MM.1S (cell line): ENCODE measurements at regions not wholly inside any gene's neighbourhood (a gene's known extent, or its start where the extent isn't known, plus 50 kb on each side); places are given as distances from the start of the nearest gene placed in this dataset.

ENCODE experiments used
- DNase-seq: peaks from one replicate; pipeline ENCODE4 v3.0.0-alpha.2; 2015
- H2AFZ ChIP-seq: fragments of 300-600 bp; sonication (generic); 2 replicates; pipeline ENCODE4 v1.6.0; 2016; ENCODE audit warnings: antibody characterized with exemption, low read length
- H3F3A ChIP-seq: fragments of 300-600 bp; sonication (generic); 2 replicates; pipeline ENCODE4 v1.6.1; 2016; ENCODE audit warnings: mild to moderate bottlenecking, antibody characterized with exemption, low read length, moderate library complexity, mixed read lengths; ENCODE audit not compliant: insufficient read depth
- H3K27ac ChIP-seq: fragments of 300-600 bp; sonication (generic); 2 replicates; pipeline ENCODE4 v1.5.1; 2016; ENCODE audit warnings: mild to moderate bottlenecking, low read length
- H3K27me3 ChIP-seq: fragments of 300-600 bp; sonication (generic); replicated peaks from 2 replicates; pipeline ENCODE4 v1.6.0; 2016; ENCODE audit warnings: low read length; ENCODE audit not compliant: insufficient read depth
- H3K36me3 ChIP-seq: fragments of 300-600 bp; sonication (generic); replicated peaks from 2 replicates; pipeline ENCODE4 v1.6.1; 2016; ENCODE audit warnings: mild to moderate bottlenecking, low read length, mixed read lengths; ENCODE audit not compliant: insufficient read depth
- H3K4me1 ChIP-seq: fragments of 300-600 bp; sonication (generic); 2 replicates; pipeline ENCODE4 v1.6.1; 2016; ENCODE audit warnings: low read length, mixed read lengths
- H3K4me2 ChIP-seq: fragments of 300-600 bp; sonication (generic); 2 replicates; pipeline ENCODE4 v1.6.0; 2016; ENCODE audit warnings: low read depth, low read length
- H3K4me3 ChIP-seq: fragments of 300-600 bp; sonication (generic); 2 replicates; pipeline ENCODE4 v1.5.1; 2016; ENCODE audit warnings: low read length, mixed read lengths
- H3K79me2 ChIP-seq: fragments of 300-600 bp; sonication (generic); 2 replicates; pipeline ENCODE4 v1.6.1; 2016; ENCODE audit warnings: mixed run types, low read length, mixed read lengths
- H3K9ac ChIP-seq: fragments of 300-600 bp; sonication (generic); 2 replicates; pipeline ENCODE4 v1.6.1; 2016; ENCODE audit warnings: low read length, mixed read lengths
- H3K9me2 ChIP-seq: fragments of 300-600 bp; sonication (generic); replicated peaks from 2 replicates; pipeline ENCODE4 v1.6.1; 2016; ENCODE audit warnings: mild to moderate bottlenecking, low read length, mixed read lengths; ENCODE audit not compliant: insufficient read depth
- H3K9me3 ChIP-seq: fragments of 300-600 bp; sonication (generic); replicated peaks from 2 replicates; pipeline ENCODE4 v1.6.1; 2016; ENCODE audit warnings: mild to moderate bottlenecking, low read length, mixed read lengths; ENCODE audit not compliant: insufficient read depth
- H4K20me1 ChIP-seq: fragments of 300-600 bp; sonication (generic); 2 replicates; pipeline ENCODE4 v1.6.1; 2016; ENCODE audit warnings: mild to moderate bottlenecking, low read length, moderate library complexity, mixed read lengths; ENCODE audit not compliant: insufficient read depth
- CTCF ChIP-seq: fragments of 300-600 bp; sonication (generic); IDR thresholded peaks from 2 replicates; pipeline ENCODE4 v1.5.1; 2016; ENCODE audit warnings: antibody characterized with exemption, low read length, mixed read lengths
- EZH2 ChIP-seq: fragments of 300-600 bp; sonication (generic); optimal IDR thresholded peaks from 2 replicates; pipeline ENCODE3; 2017; ENCODE audit warnings: low read depth, mild to moderate bottlenecking, antibody characterized with exemption, low read length, mixed read lengths
- EZH2phosphoT487 ChIP-seq: fragments of 300-600 bp; sonication (generic); IDR thresholded peaks from 2 replicates; pipeline ENCODE4 v1.6.1; 2018; ENCODE audit warnings: antibody characterized with exemption, low read length

DNA sequence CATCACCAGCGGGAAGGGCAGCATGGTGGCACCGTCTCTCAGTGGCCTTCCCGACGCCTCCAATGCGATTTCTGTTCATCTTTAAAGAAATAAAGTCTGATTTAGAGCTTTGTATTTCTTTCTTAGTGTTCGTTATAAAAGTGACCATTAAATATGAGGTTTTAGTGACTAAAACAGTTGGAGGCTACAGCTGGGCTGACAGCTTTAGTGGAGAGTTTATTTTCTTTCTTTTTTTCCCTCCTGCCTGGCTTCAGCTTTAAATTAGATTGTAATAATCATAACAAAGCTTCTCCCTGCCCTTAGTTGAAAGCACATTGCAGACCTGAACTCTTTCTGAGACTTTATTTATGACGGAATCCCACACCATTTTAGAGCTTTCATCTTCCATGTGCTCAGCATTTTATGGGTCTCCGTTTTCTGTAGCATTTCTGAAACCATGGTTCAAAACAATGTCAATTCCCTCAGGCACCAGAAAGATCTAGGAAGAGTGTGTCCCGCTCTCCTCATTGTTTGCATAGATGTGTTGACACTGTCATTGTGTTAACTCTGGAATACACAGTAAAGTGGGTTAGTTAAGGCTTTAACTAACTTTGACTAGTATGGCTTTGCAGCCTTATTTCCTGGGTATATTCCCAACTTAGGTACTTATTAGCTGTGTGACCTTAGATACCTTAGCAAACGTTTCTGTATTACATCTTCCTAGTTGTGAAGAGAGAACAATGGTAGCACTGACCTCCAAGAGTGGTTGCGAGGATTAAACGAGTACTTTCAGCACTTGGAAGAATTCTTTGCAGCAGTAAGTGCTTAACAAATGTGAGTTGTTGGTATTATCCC, 97.4 kb upstream of the PGRMC2 start:
- DNase-seq, result no peak
- Histone ChIP-seq H3K27me3 (no peaks in the 10 kb centered on the region), H2AFZ (no peak overlapping the region), H3F3A (no peaks in the 10 kb centered on the region), H3K4me1 (peaks cover 2% of the 10 kb centered on the region; the same call in 1 of the 2 replicates), H3K4me3 (no peak overlapping the region), H4K20me1 (no peaks in the 10 kb centered on the region), H3K9me2 (no peaks in the 10 kb centered on the region), H3K4me2 (no peak overlapping the region), H3K27ac (no peak overlapping the region), H3K9me3 (no peaks in the 10 kb centered on the region), H3K36me3 (no peaks in the 10 kb centered on the region), H3K9ac (no peak overlapping the region), H3K79me2 (no peaks in the 10 kb centered on the region)
- TF ChIP-seq EZH2phosphoT487 (no peak), EZH2 (no peak), CTCF (no peak)

GRCh38 chr4:128384091-128384520, 96.5 kb upstream of the PGRMC2 start:
- DNase-seq, result no peak
- H3K4me1 ChIP-seq, result no peaks in the 10 kb centered on the region
- no peaks in the 10 kb centered on the region for H3K9me2 ChIP-seq
- H3K4me3 ChIP-seq, result no peak overlapping the region
- H3F3A ChIP-seq, result no peaks in the 10 kb centered on the region
- no peak overlapping the region for H3K27ac ChIP-seq
- TF ChIP-seq EZH2 (no peak), EZH2phosphoT487 (no peak), CTCF (no peak)
- no peaks in the 10 kb centered on the region for H3K9me3 ChIP-seq
- no peak overlapping the region for H2AFZ ChIP-seq
- H4K20me1 ChIP-seq, result no peaks in the 10 kb centered on the region
- no peaks in the 10 kb centered on the region for H3K36me3 ChIP-seq
- H3K27me3 ChIP-seq, result no peaks in the 10 kb centered on the region
- no peak overlapping the region for H3K4me2 ChIP-seq
- no peak overlapping the region for H3K9ac ChIP-seq
- H3K79me2 ChIP-seq, result no peaks in the 10 kb centered on the region

- H2AFZ ChIP-seq, result no peak overlapping the region
Measured at GRCh38 chr4:128381748-128382559, 94.3 kb upstream of the PGRMC2 start.

More at GRCh38 chr4:128381748-128382559, 94.3 kb upstream of the PGRMC2 start:
- no peaks in the 10 kb centered on the region for H3K27me3 ChIP-seq
- H3K4me1 ChIP-seq, result no peaks in the 10 kb centered on the region
- no peak for DNase-seq
- no peak overlapping the region for H3K9ac ChIP-seq
- no peak overlapping the region for H3K27ac ChIP-seq
- no peak overlapping the region for H3K4me2 ChIP-seq
- no peak overlapping the region for H3K4me3 ChIP-seq
- TF ChIP-seq EZH2 (no peak), CTCF (no peak), EZH2phosphoT487 (no peak)
- H3K9me3 ChIP-seq, result no peaks in the 10 kb centered on the region
- H3F3A ChIP-seq, result no peaks in the 10 kb centered on the region
- no peaks in the 10 kb centered on the region for H3K9me2 ChIP-seq
- H3K36me3 ChIP-seq, result no peaks in the 10 kb centered on the region
- H4K20me1 ChIP-seq, result no peaks in the 10 kb centered on the region
- no peaks in the 10 kb centered on the region for H3K79me2 ChIP-seq
